Liver (tissue), 8 donors: ENCODE measurements at regions not wholly inside any gene's neighbourhood (a gene's known extent, or its start where the extent isn't known, plus 50 kb on each side); places are given as distances from the start of the nearest gene placed in this dataset.

Experiments used
- DNase-seq: peaks from one replicate; pipeline ENCODE4 v3.0.0-alpha.2; 2017; ENCODE audit warnings: low spot score
- H3K27ac ChIP-seq, 2 donors: one replicate each; pipeline ENCODE4 v1.7.0; 2013; ENCODE audit warnings: inconsistent platforms in 2 of 2, low read length in 2 of 2, control low read depth in 1 of 2, low read depth in 1 of 2, mild to moderate bottlenecking in 1 of 2
- H3K27me3 ChIP-seq, 4 donors: one replicate each; pipeline versions ENCODE4 v1.6.1 to v1.7.0; 2013; ENCODE audit warnings: low read length in 3 of 4, inconsistent platforms in 1 of 4, mild to moderate bottlenecking in 1 of 4, moderate library complexity in 1 of 4; ENCODE audit not compliant: control insufficient read depth in 4 of 4, insufficient read depth in 4 of 4
- H3K36me3 ChIP-seq, 4 donors: one replicate each; pipeline versions ENCODE4 v1.6.1 to v1.7.0; 2013; ENCODE audit warnings: low read length in 3 of 4, mild to moderate bottlenecking in 3 of 4, low read depth in 1 of 4, moderate library complexity in 1 of 4; ENCODE audit not compliant: control insufficient read depth in 4 of 4, insufficient read depth in 3 of 4
- H3K4me1 ChIP-seq, 4 donors: one replicate each; pipeline versions ENCODE4 v1.6.1 to v1.7.0; 2013; ENCODE audit warnings: low read length in 3 of 4, mild to moderate bottlenecking in 3 of 4, moderate library complexity in 1 of 4; ENCODE audit not compliant: control insufficient read depth in 4 of 4, insufficient read depth in 4 of 4
- H3K4me3 ChIP-seq, 3 donors: one replicate each; pipeline versions ENCODE4 v1.6.1 to v1.7.0; 2013; ENCODE audit warnings: low read length in 3 of 3, control low read depth in 1 of 3, low read depth in 1 of 3, mild to moderate bottlenecking in 1 of 3
- H3K9ac ChIP-seq, 2 donors: one replicate each; pipeline ENCODE4 v1.7.0; 2013; ENCODE audit warnings: low read length in 2 of 2, mild to moderate bottlenecking in 2 of 2, moderate library complexity in 2 of 2, control low read depth in 1 of 2, low read depth in 1 of 2
- H3K9me3 ChIP-seq, 4 donors: one replicate each; pipeline versions ENCODE4 v1.6.1 to v1.7.0; 2013; ENCODE audit warnings: low read length in 3 of 4; ENCODE audit not compliant: control insufficient read depth in 4 of 4
- ATF3 ChIP-seq: IDR thresholded peaks from 2 replicates; pipeline ENCODE4 v1.6.1; 2016; ENCODE audit warnings: antibody characterized with exemption
- CTCF ChIP-seq: fragments of 150-350 bp; IDR thresholded peaks from 2 replicates; pipeline ENCODE4 v1.5.1; 2017; ENCODE audit warnings: improper control_type of control experiment, low read depth, low read length; ENCODE audit not compliant: missing input control
- FOXA1 ChIP-seq: IDR thresholded peaks from 2 replicates; pipeline ENCODE4 v1.6.1; 2016; ENCODE audit warnings: antibody characterized with exemption
- FOXA2 ChIP-seq: IDR thresholded peaks from 2 replicates; pipeline ENCODE4 v1.6.1; 2016; ENCODE audit warnings: antibody characterized with exemption
- GABPA ChIP-seq, 2 donors: IDR thresholded peaks in 1 of 2; conservative IDR thresholded peaks in 1 of 2; 2 replicates each; pipeline ENCODE4 v1.6.1; 2016; ENCODE audit warnings: antibody characterized with exemption in 2 of 2, mild to moderate bottlenecking in 1 of 2, moderate library complexity in 1 of 2
- HNF4A ChIP-seq, 2 donors: conservative IDR thresholded peaks; 2 replicates each; pipeline ENCODE4 v1.6.1; 2016; ENCODE audit warnings: antibody characterized with exemption in 2 of 2, mild to moderate bottlenecking in 2 of 2
- HNF4G ChIP-seq: IDR thresholded peaks from 2 replicates; pipeline ENCODE4 v1.6.1; 2016; ENCODE audit warnings: antibody characterized with exemption
- JUND ChIP-seq, 2 donors: IDR thresholded peaks; 2 replicates each; pipeline ENCODE4 v1.6.1; 2016; ENCODE audit warnings: antibody characterized with exemption in 2 of 2
- MAX ChIP-seq: IDR thresholded peaks from 2 replicates; pipeline ENCODE4 v1.6.1; 2016; ENCODE audit warnings: antibody characterized with exemption
- NR2F2 ChIP-seq: IDR thresholded peaks from 2 replicates; pipeline ENCODE4 v1.6.1; 2016; ENCODE audit warnings: antibody characterized with exemption
- RAD21 ChIP-seq, 2 donors: IDR thresholded peaks; 2 replicates each; pipeline ENCODE4 v1.6.1; 2016; ENCODE audit warnings: antibody characterized with exemption in 2 of 2, mild to moderate bottlenecking in 2 of 2
- RXRA ChIP-seq, 2 donors: IDR thresholded peaks; 2 replicates each; pipeline ENCODE4 v1.6.1; 2017 to 2018; ENCODE audit warnings: antibody characterized with exemption in 2 of 2, mild to moderate bottlenecking in 1 of 2
- SP1 ChIP-seq: IDR thresholded peaks from 2 replicates; pipeline ENCODE4 v1.6.1; 2018; ENCODE audit warnings: antibody characterized with exemption, mild to moderate bottlenecking
- TAF1 ChIP-seq: conservative IDR thresholded peaks from 2 replicates; pipeline ENCODE4 v1.6.1; 2016; ENCODE audit warnings: antibody characterized with exemption, mild to moderate bottlenecking
- YY1 ChIP-seq: IDR thresholded peaks from 2 replicates; pipeline ENCODE4 v1.6.1; 2016; ENCODE audit warnings: antibody characterized with exemption, mild to moderate bottlenecking
- ZBTB33 ChIP-seq: IDR thresholded peaks from 2 replicates; pipeline ENCODE4 v1.6.1; 2016; ENCODE audit warnings: antibody characterized with exemption
- WGBS: extraction: QIAGEN DNeasy Blood & Tissue Kit; methylation state at CpG from one replicate; pipeline ENCODE4 v1.1.7; 2013; 5-methylcytosine and 5-hydroxymethylcytosine counted together
- donor health status: healthy.
- donor health status: healthy.
- donor health status: healthy.
- donor health status: healthy.
- donor health status: healthy.

- no peaks in the 10 kb centered on the region for H3K36me3 ChIP-seq
- H3K9ac ChIP-seq: no peak overlapping the region
- peaks cover 0 to 4% (median 2%) of the 10 kb centered on the region in 4 donors for H3K4me1 ChIP-seq
- no peak overlapping the region for H3K4me3 ChIP-seq
- TF ChIP-seq NR2F2 (no peak), FOXA1 (no peak), ZBTB33 (no peak), CTCF (no peak), RXRA (IDR thresholded peaks at IDR 0.05) (no peak), JUND (IDR thresholded peaks at IDR 0.05) (no peak), HNF4G (no peak), ATF3 (no peak)
- 86% methylated on average over 4 of the region's 4 CpGs for WGBS
- DNase-seq: no peak
- no peaks in the 10 kb centered on the region for H3K27me3 ChIP-seq
- no peak overlapping the region for H3K27ac ChIP-seq
- H3K9me3 ChIP-seq: no peaks in the 10 kb centered on the region
Observed at GRCh38 chr3:72548981-72549380, 299.3 kb downstream of the SHQ1 start.

GRCh38 chr3:72548461-72548860 is 299.8 kb downstream of the SHQ1 start:
- TF ChIP-seq NR2F2 (no peak), JUND (IDR thresholded peaks at IDR 0.05) (no peak), CTCF (no peak), MAX (no peak), GABPA (IDR thresholded peaks at IDR 0.05 in 1 of 2, conservative IDR thresholded peaks at IDR 0.05 in 1 of 2) (no peak)
- no peaks in the 10 kb centered on the region for H3K36me3 ChIP-seq
- WGBS: 3% methylated on average over 1 of the region's 1 CpG

GRCh38 chr3:72547183-72547582 is 301.1 kb downstream of the SHQ1 start:
- Histone ChIP-seq H3K4me1 (peaks cover 0 to 4% (median 2%) of the 10 kb centered on the region in 4 donors), H3K9me3 (no peaks in the 10 kb centered on the region), H3K27ac (no peak overlapping the region), H3K9ac (no peak overlapping the region), H3K27me3 (no peaks in the 10 kb centered on the region), H3K36me3 (no peaks in the 10 kb centered on the region), H3K4me3 (no peak overlapping the region)
- 91% methylated on average over 3 of the region's 3 CpGs for WGBS
- TF ChIP-seq RAD21 (IDR thresholded peaks at IDR 0.05): no peak
- no peak for TF ChIP-seq JUND (IDR thresholded peaks at IDR 0.05)
- no peak for TF ChIP-seq HNF4G
- no peak for TF ChIP-seq FOXA2
- no peak for TF ChIP-seq FOXA1
- no peak for TF ChIP-seq ZBTB33
- no peak for TF ChIP-seq HNF4A (conservative IDR thresholded peaks at IDR 0.05)
- TF ChIP-seq MAX: no peak
- TF ChIP-seq YY1: no peak
- TF ChIP-seq NR2F2: no peak
- no peak for TF ChIP-seq SP1
- no peak for TF ChIP-seq TAF1
- no peak for TF ChIP-seq CTCF
- DNase-seq: no peak

More at GRCh38 chr3:72548461-72548860, 299.8 kb downstream of the SHQ1 start:
- Histone ChIP-seq H3K27ac (no peak overlapping the region), H3K9me3 (no peaks in the 10 kb centered on the region), H3K9ac (no peak overlapping the region), H3K27me3 (no peaks in the 10 kb centered on the region), H3K4me3 (no peak overlapping the region), H3K4me1 (peaks cover 0 to 4% (median 2%) of the 10 kb centered on the region in 4 donors)
- DNase-seq: no peak
